ENCODE measurements at regions not wholly inside any gene's neighbourhood (a gene's known extent, or its start where the extent isn't known, plus 50 kb on each side); places are given as distances from the start of the nearest gene placed in this dataset.
A peak's percentile ranks its signal among the peaks of the same experiment; 100 is the strongest.

GRCh38 chr5:66356011-66356565, 212.0 kb downstream of the SREK1 start:
- H3K4me1 ChIP-seq (ENCODE audit: control insufficient read depth in 2 of 3, insufficient read depth in 2 of 3, low read depth in 1 of 3, low read length in 3 of 3) = peaks cover 0 to 4% (median 0%) of the 10 kb centered on the region in 3 donors
- no peak overlapping the region for H3K9ac ChIP-seq (ENCODE audit: low read length in 3 of 3)
- H3K27me3 ChIP-seq (ENCODE audit: control insufficient read depth, insufficient read depth, low read length) = no peaks in the 10 kb centered on the region
- intact Hi-C loops (cut with DNase I) = no loop called here
- FAIRE-seq (no peak), DNase-seq (no peak)
- H3K9me3 ChIP-seq (ENCODE audit: control insufficient read depth in 2 of 3, insufficient read depth in 1 of 3, low read length in 3 of 3) = no peaks in the 10 kb centered on the region
- H3K27ac ChIP-seq (ENCODE audit: low read depth in 2 of 2, low read length in 2 of 2) = no peak overlapping the region
- TF ChIP-seq CTCF (IDR thresholded peaks at IDR 0.05; ENCODE audit: borderline replicate concordance, extremely low read depth, insufficient read depth) = no peak
- no peaks in the 10 kb centered on the region for H3K36me3 ChIP-seq (ENCODE audit: control insufficient read depth in 2 of 3, insufficient read depth in 3 of 3, low read length in 3 of 3)
- H3K4me3 ChIP-seq (ENCODE audit: low read length in 3 of 3) = no peak overlapping the region

GRCh38 chr5:66358741-66359140, 214.6 kb downstream of the SREK1 start:
- peaks cover 0 to 9% (median 7%) of the 10 kb centered on the region in 3 donors for H3K4me1 ChIP-seq (ENCODE audit: control insufficient read depth in 2 of 3, insufficient read depth in 2 of 3, low read depth in 1 of 3, low read length in 3 of 3)
- no peaks in the 10 kb centered on the region for H3K9me3 ChIP-seq (ENCODE audit: control insufficient read depth in 2 of 3, insufficient read depth in 1 of 3, low read length in 3 of 3)
- intact Hi-C loops (cut with DNase I) = no loop called here
- TF ChIP-seq CTCF (IDR thresholded peaks at IDR 0.05; ENCODE audit: borderline replicate concordance, extremely low read depth, insufficient read depth) = no peak
- no peak overlapping the region for H3K4me3 ChIP-seq (ENCODE audit: low read length in 3 of 3)
- FAIRE-seq (no peak), DNase-seq (no peak)
- no peaks in the 10 kb centered on the region for H3K27me3 ChIP-seq (ENCODE audit: control insufficient read depth, insufficient read depth, low read length)
- no peak overlapping the region for H3K27ac ChIP-seq (ENCODE audit: low read depth in 2 of 2, low read length in 2 of 2)
- H3K9ac ChIP-seq (ENCODE audit: low read length in 3 of 3) = no peak overlapping the region
- H3K36me3 ChIP-seq (ENCODE audit: control insufficient read depth in 2 of 3, insufficient read depth in 3 of 3, low read length in 3 of 3) = no peaks in the 10 kb centered on the region

- no peak for TF ChIP-seq CTCF (IDR thresholded peaks at IDR 0.05; ENCODE audit: borderline replicate concordance, extremely low read depth, insufficient read depth)
- no peak overlapping the region for H3K27ac ChIP-seq (ENCODE audit: low read depth in 2 of 2, low read length in 2 of 2)
- intact Hi-C loops (cut with DNase I) = no loop called here
- H3K4me1 ChIP-seq (ENCODE audit: control insufficient read depth in 2 of 3, insufficient read depth in 2 of 3, low read depth in 1 of 3, low read length in 3 of 3) = peaks cover 0 to 9% (median 7%) of the 10 kb centered on the region in 3 donors
- H3K36me3 ChIP-seq (ENCODE audit: control insufficient read depth in 2 of 3, insufficient read depth in 3 of 3, low read length in 3 of 3) = no peaks in the 10 kb centered on the region
- peak overlapping the region in 1 of 3 donors; percentile 14 for H3K9ac ChIP-seq (ENCODE audit: low read length in 3 of 3)
- H3K27me3 ChIP-seq (ENCODE audit: control insufficient read depth, insufficient read depth, low read length) = no peaks in the 10 kb centered on the region
- H3K9me3 ChIP-seq (ENCODE audit: control insufficient read depth in 2 of 3, insufficient read depth in 1 of 3, low read length in 3 of 3) = no peaks in the 10 kb centered on the region
- no peak overlapping the region for H3K4me3 ChIP-seq (ENCODE audit: low read length in 3 of 3)
- DNase-seq (no peak), FAIRE-seq (no peak)
Measured at GRCh38 chr5:66361070-66361469, 217.0 kb downstream of the SREK1 start.

- no peak overlapping the region for H3K9ac ChIP-seq (ENCODE audit: low read length in 3 of 3)
- no peak overlapping the region for H3K27ac ChIP-seq (ENCODE audit: low read depth in 2 of 2, low read length in 2 of 2)
- FAIRE-seq = no peak
- no peaks in the 10 kb centered on the region for H3K9me3 ChIP-seq (ENCODE audit: control insufficient read depth in 2 of 3, insufficient read depth in 1 of 3, low read length in 3 of 3)
- intact Hi-C loops (cut with DNase I) = no loop called here
- no peak for TF ChIP-seq CTCF (IDR thresholded peaks at IDR 0.05; ENCODE audit: borderline replicate concordance, extremely low read depth, insufficient read depth)
- peaks cover 0 to 13% (median 7%) of the 10 kb centered on the region in 3 donors for H3K4me1 ChIP-seq (ENCODE audit: control insufficient read depth in 2 of 3, insufficient read depth in 2 of 3, low read depth in 1 of 3, low read length in 3 of 3)
- peak in 4 of 5 donors; percentile 30 to 55 (median 47) for DNase-seq
- no peaks in the 10 kb centered on the region for H3K27me3 ChIP-seq (ENCODE audit: control insufficient read depth, insufficient read depth, low read length)
- no peak overlapping the region for H3K4me3 ChIP-seq (ENCODE audit: low read length in 3 of 3)
- H3K36me3 ChIP-seq (ENCODE audit: control insufficient read depth in 2 of 3, insufficient read depth in 3 of 3, low read length in 3 of 3) = no peaks in the 10 kb centered on the region
Measured at GRCh38 chr5:66362046-66362445, 217.9 kb downstream of the SREK1 start.
